Mucosa of rectum (tissue), 2 donors: ENCODE measurements at regions not wholly inside any gene's neighbourhood (a gene's known extent, or its start where the extent isn't known, plus 50 kb on each side); places are given as distances from the start of the nearest gene placed in this dataset.

Source experiments
- H3K27ac ChIP-seq, 2 donors: one replicate each; pipeline ENCODE4 v1.7.0; 2013; ENCODE audit warnings: inconsistent platforms in 2 of 2, low read depth in 2 of 2, low read length in 2 of 2
- H3K27me3 ChIP-seq, 2 donors: one replicate each; pipeline ENCODE4 v1.7.0; 2013; ENCODE audit warnings: low read length in 2 of 2; ENCODE audit not compliant: control insufficient read depth in 2 of 2, insufficient read depth in 2 of 2
- H3K36me3 ChIP-seq, 2 donors: one replicate each; pipeline ENCODE4 v1.7.0; 2013; ENCODE audit warnings: low read length in 2 of 2; ENCODE audit not compliant: control insufficient read depth in 2 of 2, insufficient read depth in 2 of 2
- H3K4me1 ChIP-seq, 2 donors: one replicate each; pipeline ENCODE4 v1.7.0; 2013; ENCODE audit warnings: low read length in 2 of 2, mild to moderate bottlenecking in 1 of 2; ENCODE audit not compliant: control insufficient read depth in 2 of 2, insufficient read depth in 2 of 2
- H3K4me3 ChIP-seq, 2 donors: one replicate each; pipeline ENCODE4 v1.7.0; 2013; ENCODE audit warnings: low read length in 2 of 2
- H3K9ac ChIP-seq, 2 donors: one replicate each; pipeline ENCODE4 v1.7.0; 2013; ENCODE audit warnings: low read length in 2 of 2, low read depth in 1 of 2, mild to moderate bottlenecking in 1 of 2
- H3K9me3 ChIP-seq, 2 donors: one replicate each; pipeline ENCODE4 v1.7.0; 2013; ENCODE audit warnings: low read length in 2 of 2; ENCODE audit not compliant: control insufficient read depth in 2 of 2
- donor health status: healthy.
- donor health status: Normal muscosa, but diverticular disease.

DNA sequence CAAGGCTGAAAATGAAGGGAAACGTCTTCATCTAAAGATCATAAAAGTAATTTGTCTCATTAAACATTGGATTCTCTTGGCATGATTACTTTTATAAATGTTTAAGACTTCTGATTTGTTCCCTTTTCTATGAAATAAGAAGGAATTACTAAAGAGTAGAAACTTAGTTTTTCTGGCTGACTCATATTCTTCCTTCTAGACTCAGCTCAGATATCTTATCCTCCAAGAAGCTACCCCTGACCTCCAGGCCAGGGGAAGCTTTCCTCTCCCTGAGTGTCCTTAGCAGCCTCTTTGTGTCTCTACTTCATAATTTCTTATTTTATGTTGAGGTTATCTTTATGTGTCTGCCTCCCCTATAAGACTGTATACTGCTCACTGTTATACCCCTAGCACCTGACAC lies 291.9 kb upstream of the STT3B start:
- Histone ChIP-seq H3K9me3 (no peaks in the 10 kb centered on the region), H3K27ac (no peak overlapping the region)

GRCh38 chr3:31241533-31241932 lies 291.2 kb upstream of the STT3B start:
- Histone ChIP-seq H3K9me3 (no peaks in the 10 kb centered on the region), H3K4me1 (no peaks in the 10 kb centered on the region), H3K36me3 (no peaks in the 10 kb centered on the region)

More for the DNA sequence above, 291.9 kb upstream of the STT3B start:
- Histone ChIP-seq H3K4me3 (no peak overlapping the region), H3K36me3 (no peaks in the 10 kb centered on the region), H3K27me3 (no peaks in the 10 kb centered on the region), H3K9ac (no peak overlapping the region), H3K4me1 (no peaks in the 10 kb centered on the region)

GRCh38 chr3:31242026-31242960 lies 290.4 kb upstream of the STT3B start:
- H3K9me3 ChIP-seq, result no peaks in the 10 kb centered on the region
- no peak overlapping the region for H3K27ac ChIP-seq
- H3K9ac ChIP-seq, result no peak overlapping the region
- no peaks in the 10 kb centered on the region for H3K27me3 ChIP-seq
- H3K4me3 ChIP-seq, result no peak overlapping the region
- no peaks in the 10 kb centered on the region for H3K4me1 ChIP-seq
- H3K36me3 ChIP-seq, result no peaks in the 10 kb centered on the region

More at GRCh38 chr3:31241533-31241932, 291.2 kb upstream of the STT3B start:
- H3K27me3 ChIP-seq, result no peaks in the 10 kb centered on the region
- H3K4me3 ChIP-seq, result no peak overlapping the region
- no peak overlapping the region for H3K27ac ChIP-seq
- no peak overlapping the region for H3K9ac ChIP-seq

- Histone ChIP-seq H3K36me3 (no peaks in the 10 kb centered on the region), H3K9me3 (no peaks in the 10 kb centered on the region), H3K27ac (no peak overlapping the region), H3K27me3 (no peaks in the 10 kb centered on the region), H3K9ac (no peak overlapping the region), H3K4me3 (no peak overlapping the region), H3K4me1 (no peaks in the 10 kb centered on the region)
Observed at GRCh38 chr3:31244929-31245817, 287.6 kb upstream of the STT3B start.

GRCh38 chr3:31246293-31247062 lies 286.2 kb upstream of the STT3B start:
- H3K27me3 ChIP-seq, result no peaks in the 10 kb centered on the region
- no peak overlapping the region for H3K27ac ChIP-seq
- H3K9ac ChIP-seq, result no peak overlapping the region

GRCh38 chr3:31247063-31247447 lies 285.7 kb upstream of the STT3B start:
- Histone ChIP-seq H3K36me3 (no peaks in the 10 kb centered on the region), H3K4me1 (no peaks in the 10 kb centered on the region), H3K27ac (no peak overlapping the region), H3K27me3 (no peaks in the 10 kb centered on the region), H3K9ac (no peak overlapping the region), H3K4me3 (no peak overlapping the region), H3K9me3 (no peaks in the 10 kb centered on the region)

More at GRCh38 chr3:31246293-31247062, 286.2 kb upstream of the STT3B start:
- H3K9me3 ChIP-seq, result no peaks in the 10 kb centered on the region
- no peak overlapping the region for H3K4me3 ChIP-seq
- H3K36me3 ChIP-seq, result no peaks in the 10 kb centered on the region
- no peaks in the 10 kb centered on the region for H3K4me1 ChIP-seq

DNA sequence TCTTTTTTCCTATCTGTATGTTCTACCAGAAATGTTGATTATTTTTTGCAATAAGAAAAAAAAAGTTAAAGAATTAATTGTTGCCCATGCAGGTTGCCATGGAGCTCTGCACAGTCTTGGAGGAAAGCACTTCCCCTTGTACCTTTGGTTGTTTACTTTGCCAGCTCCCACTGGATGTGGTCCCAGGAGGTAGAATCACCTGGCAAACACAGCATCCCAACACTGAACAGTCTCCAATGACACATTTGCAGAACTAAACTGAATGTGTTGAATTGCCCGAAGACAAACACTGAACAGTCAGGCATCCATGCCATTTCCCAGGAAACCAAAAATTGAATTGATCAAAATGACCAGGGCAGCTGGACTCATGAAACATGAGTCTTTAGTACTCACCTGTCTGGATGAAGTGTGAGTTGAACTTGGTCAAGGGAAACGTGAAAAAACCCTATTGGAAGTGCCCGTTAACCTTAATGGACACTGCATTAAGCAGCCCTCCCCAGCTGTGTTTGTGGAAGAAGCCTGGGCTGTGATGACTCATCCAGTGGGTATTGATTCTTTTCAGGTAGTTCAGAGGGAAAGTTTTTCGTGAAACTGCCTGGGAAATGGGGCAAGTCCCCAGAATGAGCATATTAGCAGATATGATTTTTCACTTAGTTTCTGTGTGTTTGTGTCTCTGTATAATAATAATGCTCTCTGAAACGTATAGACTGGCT lies 284.7 kb upstream of the STT3B start:
- Histone ChIP-seq H3K36me3 (no peaks in the 10 kb centered on the region), H3K9ac (no peak overlapping the region), H3K27ac (no peak overlapping the region), H3K27me3 (no peaks in the 10 kb centered on the region), H3K9me3 (no peaks in the 10 kb centered on the region), H3K4me1 (no peaks in the 10 kb centered on the region), H3K4me3 (no peak overlapping the region)

DNA sequence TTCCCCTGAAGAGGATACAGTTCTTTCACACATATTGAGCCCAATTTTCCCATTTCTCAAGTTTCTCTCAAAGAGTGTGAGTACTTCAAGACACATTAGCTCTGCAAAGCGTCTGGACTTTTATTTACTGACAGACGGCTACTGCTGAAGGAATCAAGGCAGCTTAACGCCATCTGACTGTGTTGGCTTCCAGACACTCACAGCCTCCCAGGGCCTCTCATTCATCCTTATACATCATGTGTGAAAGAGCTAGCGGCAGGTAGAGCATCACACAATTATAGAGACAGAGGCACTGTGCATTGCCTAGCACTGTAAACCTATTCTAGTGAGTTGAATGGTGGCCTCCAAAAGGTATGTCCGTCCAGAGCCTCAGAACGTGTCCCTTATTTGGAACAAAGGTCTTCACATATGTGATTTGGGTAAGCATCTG lies 284.1 kb upstream of the STT3B start:
- Histone ChIP-seq H3K27ac (no peak overlapping the region), H3K27me3 (no peaks in the 10 kb centered on the region), H3K36me3 (no peaks in the 10 kb centered on the region), H3K4me1 (no peaks in the 10 kb centered on the region), H3K4me3 (no peak overlapping the region), H3K9ac (no peak overlapping the region), H3K9me3 (no peaks in the 10 kb centered on the region)

GRCh38 chr3:31249545-31249944 lies 283.2 kb upstream of the STT3B start:
- Histone ChIP-seq H3K4me3 (no peak overlapping the region), H3K9me3 (no peaks in the 10 kb centered on the region), H3K27ac (no peak overlapping the region), H3K9ac (no peak overlapping the region), H3K27me3 (no peaks in the 10 kb centered on the region), H3K36me3 (no peaks in the 10 kb centered on the region), H3K4me1 (no peaks in the 10 kb centered on the region)
